Trophoblast cell (in vitro differentiated cells and primary cell): ENCODE measurements at regions not wholly inside any gene's neighbourhood (a gene's known extent, or its start where the extent isn't known, plus 50 kb on each side); places are given as distances from the start of the nearest gene placed in this dataset.

Source experiments
- DNase-seq, 2 donors: peaks; one replicate each; pipeline ENCODE4 v3.0.0-alpha.2; 2016
- H2AFZ ChIP-seq: 2 replicates; pipeline ENCODE4 v1.6.1; 2013; ENCODE audit warnings: low read length, moderate library complexity, mild to moderate bottlenecking; ENCODE audit not compliant: insufficient read depth, poor library complexity
- H2AK5ac ChIP-seq: 2 replicates; pipeline ENCODE4 v1.6.1; 2013; ENCODE audit warnings: mild to moderate bottlenecking, low read length
- H2BK120ac ChIP-seq: 2 replicates; pipeline ENCODE4 v1.6.1; 2013; ENCODE audit warnings: low read length, mild to moderate bottlenecking, moderate library complexity; ENCODE audit not compliant: insufficient read depth, poor library complexity
- H2BK12ac ChIP-seq: 2 replicates; pipeline ENCODE4 v1.6.1; 2013; ENCODE audit warnings: mild to moderate bottlenecking, low read length, moderate library complexity
- H2BK5ac ChIP-seq: 2 replicates; pipeline ENCODE4 v1.6.1; 2013; ENCODE audit warnings: low read length, low read depth, moderate library complexity, mild to moderate bottlenecking; ENCODE audit not compliant: poor library complexity
- H3K14ac ChIP-seq: 2 replicates; pipeline ENCODE4 v1.6.1; 2013; ENCODE audit warnings: mild to moderate bottlenecking, low read length
- H3K18ac ChIP-seq: 2 replicates; pipeline ENCODE4 v1.6.1; 2013; ENCODE audit warnings: mild to moderate bottlenecking, low read length
- H3K23ac ChIP-seq: 2 replicates; pipeline ENCODE4 v1.6.1; 2013; ENCODE audit warnings: low read length
- H3K27ac ChIP-seq: 2 replicates; pipeline ENCODE4 v1.5.1; 2013; ENCODE audit warnings: low read depth, mild to moderate bottlenecking, inconsistent platforms, low read length, moderate library complexity
- H3K27me3 ChIP-seq: 2 replicates; pipeline ENCODE4 v1.6.1; 2013; ENCODE audit warnings: inconsistent platforms, mild to moderate bottlenecking, low read length, moderate library complexity; ENCODE audit not compliant: insufficient read depth
- H3K36me3 ChIP-seq, 2 experiments: 1 replicate in 1 of 2; 2 replicates in 1 of 2; pipeline ENCODE4 v1.6.1; 2013; ENCODE audit warnings: low read length in 2 of 2, mild to moderate bottlenecking in 2 of 2, moderate library complexity in 1 of 2; ENCODE audit not compliant: insufficient read depth in 2 of 2, control insufficient read depth in 1 of 2
- H3K4ac ChIP-seq: 2 replicates; pipeline ENCODE4 v1.6.1; 2013; ENCODE audit warnings: low read depth, mild to moderate bottlenecking, low read length, moderate library complexity
- H3K4me1 ChIP-seq, 2 experiments: 1 replicate in 1 of 2; 2 replicates in 1 of 2; pipeline ENCODE4 v1.6.1; 2013; ENCODE audit warnings: low read length in 2 of 2, mild to moderate bottlenecking in 2 of 2, moderate library complexity in 1 of 2; ENCODE audit not compliant: insufficient read depth in 2 of 2, control insufficient read depth in 1 of 2
- H3K4me2 ChIP-seq: 2 replicates; pipeline ENCODE4 v1.6.1; 2013; ENCODE audit warnings: inconsistent platforms, mild to moderate bottlenecking, low read length, moderate library complexity
- H3K4me3 ChIP-seq: 2 replicates; pipeline ENCODE4 v1.5.1; 2013; ENCODE audit warnings: mild to moderate bottlenecking, low read depth, low read length, inconsistent platforms
- H3K79me1 ChIP-seq: one replicate; pipeline ENCODE4 v1.6.1; 2013; ENCODE audit warnings: low read length
- H3K79me2 ChIP-seq: 2 replicates; pipeline ENCODE4 v1.6.1; 2013; ENCODE audit warnings: low read length, mild to moderate bottlenecking; ENCODE audit not compliant: control insufficient read depth, insufficient read depth, poor library complexity
- H3K9ac ChIP-seq: 2 replicates; pipeline ENCODE4 v1.6.1; 2013; ENCODE audit warnings: mild to moderate bottlenecking, low read length
- H3K9me3 ChIP-seq: 2 replicates; pipeline ENCODE4 v1.6.1; 2013; ENCODE audit warnings: low read depth, mild to moderate bottlenecking, control low read depth, inconsistent platforms, low read length; ENCODE audit not compliant: insufficient read depth
- H4K12ac ChIP-seq: 2 replicates; pipeline ENCODE4 v1.6.1; 2013; ENCODE audit warnings: low read depth, mild to moderate bottlenecking, low read length, moderate library complexity
- H4K8ac ChIP-seq: 2 replicates; pipeline ENCODE4 v1.6.1; 2013; ENCODE audit warnings: low read depth, mild to moderate bottlenecking, low read length, moderate library complexity
- H4K91ac ChIP-seq: one replicate; pipeline ENCODE4 v1.6.1; 2013; ENCODE audit warnings: low read depth, mild to moderate bottlenecking, low read length, moderate library complexity
- WGBS: extraction: QIAGEN DNeasy Blood & Tissue Kit; methylation state at CpG from one replicate; pipeline ENCODE4 v1.1.7; 2013; ENCODE audit warnings: missing lambda C conversion rate; ENCODE audit not compliant: insufficient read length, insufficient coverage; ENCODE audit errors: extremely low coverage; 5-methylcytosine and 5-hydroxymethylcytosine counted together

- Histone ChIP-seq H3K14ac (no peak overlapping the region), H3K23ac (no peak overlapping the region), H4K8ac (no peak overlapping the region), H2BK120ac (no peak overlapping the region), H3K9me3 (no peaks in the 10 kb centered on the region), H2AFZ (no peak overlapping the region), H3K79me2 (no peaks in the 10 kb centered on the region), H4K12ac (no peak overlapping the region), H3K4me2 (no peak overlapping the region), H3K4me1 (no peaks in the 10 kb centered on the region), H3K36me3 (no peaks in the 10 kb centered on the region), H3K4me3 (no peak overlapping the region), H3K4ac (no peak overlapping the region), H3K9ac (no peak overlapping the region), H2BK5ac (no peak overlapping the region), H3K18ac (no peak overlapping the region), H2AK5ac (no peak overlapping the region), H3K27me3 (no peaks in the 10 kb centered on the region), H3K27ac (no peak overlapping the region), H4K91ac (no peak overlapping the region), H3K79me1 (no peaks in the 10 kb centered on the region), H2BK12ac (no peak overlapping the region)
- no CpG with 5 or more reads among the region's 2 CpGs for WGBS
- no peak for DNase-seq
Measured at GRCh38 chr5:158607088-158607487, 492.6 kb downstream of the EBF1 start.

GRCh38 chr5:158606233-158606632, 493.5 kb downstream of the EBF1 start:
- no CpG with 5 or more reads among the region's 3 CpGs for WGBS
- Histone ChIP-seq H2BK120ac (no peak overlapping the region), H2BK5ac (no peak overlapping the region), H3K4me2 (no peak overlapping the region), H3K4ac (no peak overlapping the region), H4K8ac (no peak overlapping the region), H3K14ac (no peak overlapping the region), H3K27me3 (no peaks in the 10 kb centered on the region), H2AK5ac (no peak overlapping the region), H3K79me1 (no peaks in the 10 kb centered on the region), H4K91ac (no peak overlapping the region), H3K18ac (no peak overlapping the region), H2BK12ac (no peak overlapping the region), H3K9me3 (no peaks in the 10 kb centered on the region), H4K12ac (no peak overlapping the region), H3K27ac (no peak overlapping the region), H3K4me1 (no peaks in the 10 kb centered on the region), H3K79me2 (no peaks in the 10 kb centered on the region), H3K23ac (no peak overlapping the region), H3K4me3 (no peak overlapping the region), H3K9ac (no peak overlapping the region), H3K36me3 (no peaks in the 10 kb centered on the region), H2AFZ (no peak overlapping the region)
- no peak for DNase-seq

GRCh38 chr5:158602981-158603380, 496.7 kb downstream of the EBF1 start:
- Histone ChIP-seq H2BK120ac (no peak overlapping the region), H3K27me3 (no peaks in the 10 kb centered on the region), H3K4ac (no peak overlapping the region), H4K12ac (no peak overlapping the region), H3K14ac (no peak overlapping the region), H3K79me1 (no peaks in the 10 kb centered on the region), H3K4me1 (no peaks in the 10 kb centered on the region), H2BK5ac (no peak overlapping the region), H4K91ac (no peak overlapping the region), H2AK5ac (no peak overlapping the region), H4K8ac (no peak overlapping the region), H3K4me3 (no peak overlapping the region), H2BK12ac (no peak overlapping the region), H3K79me2 (no peaks in the 10 kb centered on the region), H3K4me2 (no peak overlapping the region), H3K9me3 (no peaks in the 10 kb centered on the region), H3K9ac (no peak overlapping the region), H3K18ac (no peak overlapping the region), H3K27ac (no peak overlapping the region), H3K36me3 (no peaks in the 10 kb centered on the region), H2AFZ (no peak overlapping the region), H3K23ac (no peak overlapping the region)
- DNase-seq: no peak
- WGBS: no CpG with 5 or more reads among the region's 4 CpGs

GRCh38 chr5:158601118-158601517, 498.6 kb downstream of the EBF1 start:
- H3K23ac ChIP-seq: no peak overlapping the region
- no peaks in the 10 kb centered on the region for H3K9me3 ChIP-seq
- H3K18ac ChIP-seq: no peak overlapping the region
- H3K27ac ChIP-seq: no peak overlapping the region
- H2BK120ac ChIP-seq: no peak overlapping the region
- H4K12ac ChIP-seq: no peak overlapping the region
- H2BK5ac ChIP-seq: no peak overlapping the region
- H2BK12ac ChIP-seq: no peak overlapping the region
- H3K79me2 ChIP-seq: no peaks in the 10 kb centered on the region
- H4K8ac ChIP-seq: no peak overlapping the region
- H3K4ac ChIP-seq: no peak overlapping the region
- no peaks in the 10 kb centered on the region for H3K27me3 ChIP-seq
- H3K9ac ChIP-seq: no peak overlapping the region
- H3K4me1 ChIP-seq: no peaks in the 10 kb centered on the region
- no peak overlapping the region for H2AFZ ChIP-seq
- no peaks in the 10 kb centered on the region for H3K79me1 ChIP-seq
- no peak overlapping the region for H2AK5ac ChIP-seq
- H3K4me2 ChIP-seq: no peak overlapping the region
- no peak overlapping the region for H3K4me3 ChIP-seq
- H4K91ac ChIP-seq: no peak overlapping the region
- WGBS: no CpG with 5 or more reads among the region's 3 CpGs
- H3K14ac ChIP-seq: no peak overlapping the region
- DNase-seq: no peak
- no peaks in the 10 kb centered on the region for H3K36me3 ChIP-seq
